H1 (cell line): ENCODE measurements at regions not wholly inside any gene's neighbourhood (a gene's known extent, or its start where the extent isn't known, plus 50 kb on each side); places are given as distances from the start of the nearest gene placed in this dataset.

Source experiments
- ASH2L ChIP-seq: fragments of 200-600, 300-600 bp; sonication (generic); IDR thresholded peaks from one replicate; pipeline ENCODE4 v1.7.1; 2017; ENCODE audit warnings: low read length
- CHD7 ChIP-seq: fragments of 300-600 bp; sonication (generic); IDR thresholded peaks from 2 replicates; pipeline ENCODE4 v1.7.1; 2012; ENCODE audit warnings: low read length, moderate library complexity, mild to moderate bottlenecking, inconsistent platforms; ENCODE audit not compliant: insufficient replicate concordance
- CTBP2 ChIP-seq: IDR thresholded peaks from 2 replicates; pipeline ENCODE4 v1.7.0; 2011; ENCODE audit warnings: borderline replicate concordance, mild to moderate bottlenecking, moderate library complexity, mixed read lengths, low read length; ENCODE audit not compliant: insufficient read depth, insufficient read length
- EGR1 ChIP-seq: IDR thresholded peaks from 2 replicates; pipeline ENCODE4 v1.6.1; 2011; ENCODE audit warnings: low read depth, low read length, borderline replicate concordance
- KDM4A ChIP-seq: IDR thresholded peaks from one replicate; pipeline ENCODE4 v1.7.1; 2012; ENCODE audit warnings: low read depth, mild to moderate bottlenecking, moderate library complexity, low read length, inconsistent platforms; ENCODE audit not compliant: severe bottlenecking
- NRF1 ChIP-seq: IDR thresholded peaks from 2 replicates; pipeline ENCODE4 v1.6.1; 2011; ENCODE audit warnings: mild to moderate bottlenecking, low read depth, low read length, improper control_type of control experiment
- RXRA ChIP-seq: IDR thresholded peaks from 2 replicates; pipeline ENCODE4 v1.6.1; 2011; ENCODE audit warnings: low read depth, mild to moderate bottlenecking, low read length, moderate library complexity; ENCODE audit not compliant: insufficient read depth
- SAP30 ChIP-seq: fragments of 300-600 bp; sonication (generic); IDR thresholded peaks from 2 replicates; pipeline ENCODE4 v1.7.1; 2012; ENCODE audit warnings: low read length, moderate library complexity, mild to moderate bottlenecking, inconsistent platforms; ENCODE audit not compliant: insufficient read depth, insufficient replicate concordance
- SIN3A ChIP-seq, 2 experiments: IDR thresholded peaks in 1 of 2; conservative IDR thresholded peaks in 1 of 2; 2 replicates each; pipeline ENCODE4 v1.6.1; 2011 to 2012; ENCODE audit warnings: low read length in 2 of 2, improper control_type of control experiment in 1 of 2, low read depth in 1 of 2, mild to moderate bottlenecking in 1 of 2
- SP1 ChIP-seq: IDR thresholded peaks from 2 replicates; pipeline ENCODE4 v1.6.1; 2011; ENCODE audit warnings: low read depth, low read length
- TEAD4 ChIP-seq: IDR thresholded peaks from 2 replicates; pipeline ENCODE4 v1.6.1; 2012; ENCODE audit warnings: low read depth, low read length, inconsistent platforms, mixed read lengths
- TF ChIP-seq, protein P1 (sequence below): IDR thresholded peaks from 2 replicates; pipeline ENCODE4 v1.6.1; 2012; ENCODE audit warnings: inconsistent platforms

- TF ChIP-seq CHD7 (no peak), RXRA (no peak), ASH2L (no peak), NRF1 (no peak), TEAD4 (no peak), SAP30 (no peak), SIN3A (conservative IDR thresholded peaks at IDR 0.05 in 1 of 2, IDR thresholded peaks at IDR 0.05 in 1 of 2; ENCODE audit: low read depth in 1 of 2, low read length in 2 of 2) (no peak), SP1 (no peak), EGR1 (no peak), KDM4A (no peak), CTBP2 (no peak)
- TF ChIP-seq, protein P1, sequence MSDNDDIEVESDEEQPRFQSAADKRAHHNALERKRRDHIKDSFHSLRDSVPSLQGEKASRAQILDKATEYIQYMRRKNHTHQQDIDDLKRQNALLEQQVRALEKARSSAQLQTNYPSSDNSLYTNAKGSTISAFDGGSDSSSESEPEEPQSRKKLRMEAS = no peak
Observed at GRCh38 chrX:110428144-110428543, 69.5 kb downstream of the RTL9 start (continued).
